Body of pancreas (tissue), 4 donors: ENCODE measurements at regions not wholly inside any gene's neighbourhood (a gene's known extent, or its start where the extent isn't known, plus 50 kb on each side); places are given as distances from the start of the nearest gene placed in this dataset.

ENCODE experiments used
- ATAC-seq: fragments of 150-250 bp; one replicate; pipeline ENCODE4 v1.9.1; 2016
- DNase-seq, 4 donors: peaks; one replicate each; pipeline ENCODE4 v3.0.0-alpha.2; 2019
- H3K27ac ChIP-seq, 4 donors: fragments of 200-600 bp; sonication (generic); 1 replicate in 3 of 4; 2 replicates in 1 of 4; pipeline versions ENCODE4 v1.5.1 to v1.6.1; 2016 to 2019; ENCODE audit warnings: mild to moderate bottlenecking in 1 of 4, mixed read lengths in 1 of 4, moderate library complexity in 1 of 4
- H3K27me3 ChIP-seq, 2 donors: fragments of 200-600 bp; sonication (generic); one replicate each; pipeline ENCODE4 v1.6.0; 2016; ENCODE audit warnings: mild to moderate bottlenecking in 1 of 2
- H3K36me3 ChIP-seq, 2 donors: fragments of 200-600 bp; sonication (generic); replicated peaks in 1 of 2; 2 replicates each; pipeline ENCODE4 v1.5.1; 2016; ENCODE audit warnings: low read depth in 2 of 2; ENCODE audit not compliant: insufficient read depth in 1 of 2
- H3K4me1 ChIP-seq: fragments of 200-600 bp; sonication (generic); one replicate; pipeline ENCODE4 v1.6.0; 2016
- H3K4me3 ChIP-seq, 2 donors: fragments of 200-600 bp; sonication (generic); 1 replicate in 1 of 2; 2 replicates in 1 of 2; pipeline ENCODE4 v1.5.1; 2016 to 2019
- H3K9me3 ChIP-seq, 3 donors: fragments of 200-600 bp; sonication (generic); 1 replicate in 2 of 3; 2 replicates in 1 of 3; pipeline ENCODE4 v1.5.1; 2016
- CTCF ChIP-seq, 7 experiments: fragments of 450-650 bp in 4 of 7; fragments of 200-600 bp in 3 of 7; sonication (generic) in 3 of 7; IDR thresholded peaks; one replicate each; pipeline ENCODE4 v1.5.1; 2016 to 2019; ENCODE audit warnings: antibody characterized with exemption in 7 of 7
- POLR2A ChIP-seq, 3 donors: fragments of 450-650 bp; IDR thresholded peaks; one replicate each; pipeline ENCODE4 v1.6.1; 2016; ENCODE audit warnings: antibody characterized with exemption in 3 of 3, mild to moderate bottlenecking in 2 of 3
- WGBS, 2 donors: methylation state at CpG; one replicate each; pipeline ENCODE4 v1.1.5; 2017; 5-methylcytosine and 5-hydroxymethylcytosine counted together
- intact Hi-C: fragments of 100-400 bp; cut with DNase I; formaldehyde crosslinking; loops from one replicate; pipeline ENCODE4 v1.15.1; 2023

- no peak for DNase-seq
- ATAC-seq: no peak
- Histone ChIP-seq H3K9me3 (no peaks in the 10 kb centered on the region), H3K4me1 (no peaks in the 10 kb centered on the region), H3K36me3 (no peaks in the 10 kb centered on the region), H3K27me3 (peaks cover 0 to 5% of the 10 kb centered on the region in 2 donors), H3K4me3 (no peak overlapping the region), H3K27ac (no peak overlapping the region)
- no peak for TF ChIP-seq CTCF (IDR thresholded peaks at IDR 0.05)
- no peak for TF ChIP-seq POLR2A (IDR thresholded peaks at IDR 0.05)
- intact Hi-C loops: loop anchor here (10.0 kb wide), 1 partner anchor 169 kb away; no protein-coding TSS in a partner anchor
- WGBS, 2 donors: 70 to 87% methylated on average over 5 of the region's 5 CpGs
Measured at GRCh38 chr2:120515759-120516678, 170.1 kb downstream of the INHBB start.

GRCh38 chr2:120516679-120517314 is 170.9 kb downstream of the INHBB start:
- no peaks in the 10 kb centered on the region for H3K4me1 ChIP-seq
- peaks cover 0 to 5% of the 10 kb centered on the region in 2 donors for H3K27me3 ChIP-seq
- DNase-seq (no peak), ATAC-seq (no peak)
- no peak overlapping the region for H3K27ac ChIP-seq
- TF ChIP-seq CTCF (IDR thresholded peaks at IDR 0.05) (no peak), POLR2A (IDR thresholded peaks at IDR 0.05) (no peak)
- WGBS, 2 donors: 64 to 66% methylated on average over 5 to 6 of the region's 6 CpGs
- H3K4me3 ChIP-seq: no peak overlapping the region
- H3K9me3 ChIP-seq: no peaks in the 10 kb centered on the region
- no peaks in the 10 kb centered on the region for H3K36me3 ChIP-seq
- intact Hi-C loops: loop anchor here (10.0 kb wide), 1 partner anchor 168 kb away; no protein-coding TSS in a partner anchor

- Histone ChIP-seq H3K27ac (no peak overlapping the region), H3K4me3 (no peak overlapping the region), H3K27me3 (peaks cover 0 to 5% of the 10 kb centered on the region in 2 donors), H3K9me3 (no peaks in the 10 kb centered on the region), H3K4me1 (no peaks in the 10 kb centered on the region), H3K36me3 (no peaks in the 10 kb centered on the region)
- ATAC-seq (no peak), DNase-seq (no peak)
- intact Hi-C loops: loop anchor here (10.0 kb wide), 1 partner anchor 167 kb away; no protein-coding TSS in a partner anchor
- 71 to 83% methylated on average over 7 of the region's 7 CpGs for WGBS, 2 donors
- no peak for TF ChIP-seq CTCF (IDR thresholded peaks at IDR 0.05)
- TF ChIP-seq POLR2A (IDR thresholded peaks at IDR 0.05): no peak
Measured at GRCh38 chr2:120517751-120518469, 172.0 kb downstream of the INHBB start.

GRCh38 chr2:120518819-120519218 is 172.9 kb downstream of the INHBB start:
- TF ChIP-seq CTCF (IDR thresholded peaks at IDR 0.05): no peak
- no peak for TF ChIP-seq POLR2A (IDR thresholded peaks at IDR 0.05)
- DNase-seq (no peak), ATAC-seq (no peak)
- H3K36me3 ChIP-seq: no peaks in the 10 kb centered on the region
- H3K4me1 ChIP-seq: no peaks in the 10 kb centered on the region
- H3K27me3 ChIP-seq: peaks cover 0 to 5% of the 10 kb centered on the region in 2 donors
- H3K27ac ChIP-seq: no peak overlapping the region
- H3K4me3 ChIP-seq: no peak overlapping the region
- 90 to 100% methylated on average over 5 of the region's 5 CpGs for WGBS, 2 donors
- intact Hi-C loops: loop anchor here (10.0 kb wide), 1 partner anchor 166 kb away; no protein-coding TSS in a partner anchor
- H3K9me3 ChIP-seq: no peaks in the 10 kb centered on the region
